GOT3 (cell line): ENCODE measurements at regions not wholly inside any gene's neighbourhood (a gene's known extent, or its start where the extent isn't known, plus 50 kb on each side); places are given as distances from the start of the nearest gene placed in this dataset.
"Not testable (repeated sequence)": the region's sequence is repeated elsewhere in the genome, so short reads cannot be mapped to it uniquely, and the experiment has no call there.

Experiments
- DNase-seq: peaks from one replicate; lab custom pipeline; 2025; ENCODE audit warnings: mixed read lengths; lab: John Stamatoyannopoulos, UW

GRCh38 chr1:201637282-201638079 lies 98.6 kb downstream of the NAV1 start:
- no peak for DNase-seq

DNA sequence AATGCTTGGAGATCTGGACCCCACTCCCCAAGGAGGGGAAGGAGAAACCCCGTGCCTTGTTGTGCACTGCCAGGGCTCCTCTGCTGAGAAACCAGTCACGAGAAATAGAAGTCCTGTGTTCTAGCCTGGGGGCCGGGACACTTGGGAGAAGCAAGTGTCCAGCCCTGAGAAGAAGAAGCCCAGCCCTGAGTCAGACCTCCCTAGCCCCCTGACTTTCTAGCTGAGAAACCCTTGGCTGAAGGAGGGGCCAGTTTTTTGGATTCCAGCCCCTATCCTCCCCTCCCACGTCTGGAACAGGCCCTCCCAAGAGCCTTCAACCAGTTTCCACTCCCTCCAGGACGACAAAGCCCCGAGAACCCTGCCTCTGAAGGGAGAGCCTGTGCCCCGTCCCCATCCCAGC lies 100.5 kb downstream of the NAV1 start:
- DNase-seq: no peak

DNA sequence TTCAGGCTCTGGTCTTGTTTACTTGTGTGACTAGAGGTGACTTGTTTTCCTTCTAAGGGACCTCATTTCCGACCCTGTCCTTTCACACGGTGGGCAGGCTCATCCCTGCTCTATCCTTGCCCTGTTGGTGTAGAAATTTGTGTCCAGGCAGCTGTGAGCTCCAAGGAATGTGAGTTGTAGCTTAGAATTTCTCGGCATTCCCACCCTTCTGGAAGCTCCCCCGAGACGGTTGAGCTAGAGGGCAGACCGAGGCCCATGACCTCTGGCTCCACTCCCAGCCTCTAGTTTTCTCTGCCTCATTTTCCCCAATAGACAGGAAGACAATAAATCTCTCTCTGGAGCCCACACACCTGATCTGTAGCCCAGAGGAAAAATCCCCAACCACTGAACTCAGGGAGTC lies 100.9 kb downstream of the NAV1 start:
- no peak for DNase-seq

- DNase-seq: no peak
Measured at GRCh38 chr1:201640624-201641023, 101.7 kb downstream of the NAV1 start.

- DNase-seq: no peak
Measured at GRCh38 chr1:201641524-201642253, 102.8 kb downstream of the NAV1 start.

- no peak for DNase-seq
Measured at GRCh38 chr1:201643835-201644104, 104.8 kb downstream of the NAV1 start.

DNA sequence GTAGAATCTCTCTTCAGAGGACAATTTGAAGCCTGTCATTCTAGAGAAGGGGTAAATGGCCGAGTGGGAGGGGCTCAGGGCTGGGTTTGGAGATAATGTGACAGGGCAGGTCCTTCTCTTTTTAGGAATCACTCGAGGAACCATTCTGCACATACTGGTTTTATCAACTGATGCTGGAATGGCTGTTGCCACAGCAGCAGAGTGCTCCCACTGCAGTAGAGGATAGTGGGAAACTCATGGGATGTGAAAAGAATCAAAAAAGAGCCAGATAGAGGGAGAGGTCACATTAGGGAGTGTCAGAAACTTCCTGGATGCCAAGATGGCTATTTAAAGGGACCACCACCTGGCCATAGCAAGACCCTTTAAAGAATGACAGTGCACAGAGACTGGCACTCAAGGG lies 105.3 kb downstream of the NAV1 start:
- DNase-seq: no peak

DNA sequence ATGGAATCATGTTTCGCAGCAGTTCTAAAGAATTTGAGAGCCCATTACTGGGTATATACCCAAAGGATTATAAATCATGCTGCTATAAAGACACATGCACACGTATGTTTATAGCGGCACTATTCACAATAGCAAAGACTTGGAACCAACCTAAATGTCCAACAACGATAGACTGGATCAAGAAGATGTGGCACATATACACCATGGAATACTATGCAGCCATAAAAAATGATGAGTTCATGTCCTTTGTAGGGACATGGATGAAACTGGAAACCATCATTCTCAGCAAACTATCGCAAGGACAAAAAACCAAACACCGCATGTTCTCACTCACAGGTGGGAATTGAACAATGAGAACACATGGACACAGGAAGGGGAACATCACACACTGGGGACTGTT lies 106.1 kb downstream of the NAV1 start:
- DNase-seq: not testable (repeated sequence)

DNA sequence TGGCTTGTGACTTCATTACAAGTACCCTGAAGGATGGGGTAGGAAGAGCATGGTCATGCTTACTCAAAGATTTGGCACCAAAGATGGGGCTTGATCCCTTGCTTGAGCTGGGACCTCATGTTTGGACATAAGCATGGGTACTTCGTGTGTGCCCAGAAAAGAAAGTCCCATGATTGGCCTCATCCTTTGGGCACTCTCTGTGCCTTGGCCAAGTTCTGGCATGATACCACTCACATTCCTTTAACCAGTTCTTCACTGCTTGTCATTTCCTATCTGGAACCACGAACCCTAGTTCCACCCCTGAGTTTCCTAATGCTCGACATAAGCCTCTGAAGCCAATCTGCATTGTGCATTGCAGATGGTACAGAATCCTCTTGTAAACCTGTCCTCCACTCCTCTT lies 107.0 kb downstream of the NAV1 start:
- no peak for DNase-seq

- no peak for DNase-seq
Measured at GRCh38 chr1:201646411-201647022, 107.6 kb downstream of the NAV1 start.

GRCh38 chr1:201647094-201647493 lies 108.2 kb downstream of the NAV1 start:
- no peak for DNase-seq

DNA sequence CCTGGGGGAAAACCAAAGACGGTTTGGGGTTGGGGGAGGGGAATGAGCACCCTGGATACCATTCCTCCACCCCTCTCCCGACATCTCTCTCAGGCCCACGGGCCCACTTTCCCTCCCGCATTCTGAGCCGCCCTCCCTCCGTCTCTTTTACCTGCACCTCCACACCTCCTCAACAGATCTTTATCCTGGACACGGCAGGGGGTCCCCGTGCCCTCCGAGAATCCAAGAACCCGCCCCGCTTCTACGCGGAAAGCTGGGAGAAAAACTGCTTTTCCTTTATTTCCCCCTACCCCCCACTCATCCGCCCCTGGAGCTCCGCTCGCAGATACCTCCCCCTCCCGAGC lies 108.8 kb downstream of the NAV1 start:
- no peak for DNase-seq

GRCh38 chr1:201648066-201648906 lies 109.4 kb downstream of the NAV1 start:
- DNase-seq: peak; percentile 93

- DNase-seq: no peak
Measured at GRCh38 chr1:201648907-201649721, 110.2 kb downstream of the NAV1 start.

DNA sequence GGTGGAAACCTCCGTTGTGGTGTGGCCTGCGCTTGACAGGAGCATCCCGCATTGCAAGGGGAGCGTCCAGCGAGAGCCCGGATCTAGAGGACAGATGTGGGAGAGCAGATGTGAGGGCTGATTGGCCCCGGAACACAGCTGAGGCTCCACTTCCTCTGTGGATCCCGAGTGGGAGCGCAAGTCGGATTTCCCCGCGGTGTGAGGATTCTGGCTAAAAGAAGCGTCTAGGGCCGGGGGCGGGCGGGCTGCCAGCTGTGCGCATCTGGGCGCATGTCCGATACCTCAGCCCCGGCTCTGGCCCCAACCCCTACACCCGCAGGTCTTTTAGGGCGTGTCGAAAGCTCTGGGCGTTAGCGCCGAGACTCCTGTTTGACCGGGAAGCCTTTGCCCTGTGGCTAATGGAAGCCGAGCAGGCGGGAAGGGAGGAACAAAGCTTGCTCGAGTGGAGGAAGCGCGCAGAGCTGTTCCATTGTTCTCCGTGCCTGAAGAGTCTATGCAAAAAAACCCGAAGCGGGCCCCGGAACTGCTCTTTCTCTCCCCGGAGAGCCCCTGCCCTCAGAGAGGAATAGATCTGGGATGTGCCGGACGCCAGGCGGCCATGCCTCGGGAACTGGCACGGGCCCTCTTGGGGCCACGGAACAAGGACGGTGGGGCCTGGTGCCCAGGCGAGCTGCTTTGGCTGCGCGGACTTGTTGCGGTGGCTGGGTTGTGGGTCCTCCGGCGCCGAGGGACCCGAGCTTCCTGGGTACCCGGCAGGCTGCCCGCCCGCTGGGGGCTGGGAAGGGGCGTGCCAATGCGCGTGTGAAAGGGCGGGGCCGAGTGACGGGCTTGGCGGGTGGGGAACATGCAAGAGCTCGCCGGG lies 111.1 kb downstream of the NAV1 start:
- peak; percentile 95 for DNase-seq

DNA sequence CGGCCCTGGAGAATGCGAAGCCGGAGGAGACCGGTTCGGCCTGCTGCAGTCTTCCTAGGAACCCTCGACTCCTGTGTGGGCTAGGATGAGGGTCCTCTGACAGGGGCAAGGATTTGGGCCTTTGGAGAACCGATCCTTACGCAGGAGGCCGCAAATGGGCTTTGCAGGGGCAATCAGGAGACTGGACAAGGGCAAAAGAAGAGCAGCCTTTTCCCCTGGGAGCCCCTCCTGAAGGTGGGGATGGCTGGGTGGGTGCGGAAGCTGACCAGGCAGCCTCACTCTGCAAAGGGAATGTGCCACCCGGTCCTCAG lies 111.7 kb downstream of the NAV1 start:
- no peak for DNase-seq

DNA sequence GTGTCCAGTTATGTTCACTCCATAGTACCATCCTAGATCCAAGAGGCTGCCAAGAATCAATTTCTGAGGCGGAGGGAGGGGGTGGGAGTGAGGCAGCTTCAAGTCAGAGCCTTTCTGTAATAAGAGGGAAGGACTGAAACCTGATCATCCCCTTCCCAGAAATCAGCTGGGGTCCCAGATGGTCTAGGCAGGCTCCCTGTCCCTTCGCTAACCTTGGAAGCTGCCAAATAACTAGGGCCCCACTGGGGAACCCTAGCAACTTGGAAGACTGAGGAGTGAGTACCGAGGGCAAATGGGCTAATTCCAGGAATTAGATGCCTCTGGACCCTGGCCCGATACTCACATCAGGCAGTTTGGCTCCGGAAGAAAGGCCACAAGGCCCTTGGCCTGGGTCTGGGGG lies 113.3 kb downstream of the NAV1 start:
- DNase-seq: no peak

DNA sequence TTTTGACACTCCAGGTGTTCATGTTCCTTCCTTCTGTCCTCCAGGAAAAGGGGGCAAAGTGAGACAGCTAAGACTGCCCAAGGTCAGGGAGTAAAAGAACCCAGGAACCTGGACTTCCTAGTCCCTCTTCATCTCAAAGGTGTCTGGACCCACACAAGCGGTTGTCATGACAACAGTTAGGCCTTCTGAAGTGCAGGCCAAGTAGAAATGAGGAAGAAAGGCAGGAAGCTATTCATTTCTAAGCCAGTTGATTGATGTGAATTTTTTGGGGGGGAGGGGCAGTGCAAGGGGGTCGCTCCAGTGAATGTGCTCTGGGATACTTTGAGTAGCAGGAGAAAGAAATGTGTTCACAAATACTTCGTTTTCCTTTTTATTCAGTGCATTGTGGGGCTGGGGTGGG lies 114.3 kb downstream of the NAV1 start:
- no peak for DNase-seq

DNA sequence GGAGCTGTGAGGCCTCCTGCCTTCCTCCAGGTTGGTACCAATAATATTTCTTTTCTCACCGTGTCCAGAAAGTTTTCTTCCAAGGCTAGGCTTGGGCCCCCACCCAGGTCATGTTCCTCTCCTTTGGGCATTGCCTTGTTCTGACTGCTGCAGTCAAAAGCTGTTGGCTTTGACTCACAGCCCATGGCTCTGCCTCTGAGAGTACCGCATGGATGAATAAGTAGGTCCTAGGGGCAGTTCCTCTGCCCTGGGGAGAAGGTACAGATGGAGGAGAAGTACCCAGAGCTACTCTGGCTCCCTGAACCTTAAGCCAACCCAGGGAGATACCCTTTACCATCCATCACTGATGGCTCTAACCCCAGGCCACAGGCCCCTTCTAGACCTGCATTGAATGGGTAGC lies 115.0 kb downstream of the NAV1 start:
- no peak for DNase-seq

DNA sequence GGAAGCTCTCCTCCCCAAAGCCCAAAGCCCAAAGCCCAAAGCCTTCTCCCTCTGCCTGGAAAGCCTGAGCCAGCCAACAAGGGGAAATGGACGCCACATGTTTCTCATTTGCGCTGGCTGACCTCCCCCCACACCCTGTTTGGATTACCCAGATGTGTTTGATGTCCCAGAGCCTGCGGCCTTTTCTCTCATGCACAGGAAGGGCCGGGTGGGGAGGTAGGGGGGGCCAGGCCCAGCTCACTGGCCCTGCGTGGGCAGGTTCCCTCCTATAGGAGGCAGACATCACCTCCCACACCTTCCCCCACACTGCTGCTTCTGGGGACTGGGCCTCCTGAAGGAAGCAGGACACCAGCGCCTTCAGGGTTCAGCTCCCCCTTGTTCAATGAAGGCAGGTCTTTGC lies 116.3 kb downstream of the NAV1 start:
- DNase-seq: no peak

DNA sequence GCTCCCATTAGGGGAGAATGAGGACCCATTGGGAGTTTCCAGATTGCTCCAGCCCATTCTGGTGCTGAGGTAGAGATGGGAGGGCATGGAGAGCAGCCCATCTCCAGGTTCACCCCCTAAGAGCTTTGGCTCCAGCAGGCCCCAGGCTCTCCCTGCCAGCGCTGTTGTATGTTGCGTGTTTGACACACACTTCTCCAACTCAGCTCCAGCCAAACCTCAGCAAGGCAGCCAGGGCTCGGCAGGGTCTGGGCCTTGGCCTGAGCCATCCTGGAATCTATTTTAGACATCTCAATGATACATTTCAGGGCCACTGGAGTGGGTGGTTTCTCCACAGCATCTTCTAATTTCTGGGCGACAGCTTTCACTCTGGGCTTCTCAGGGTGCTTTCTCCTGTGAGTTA lies 117.0 kb downstream of the NAV1 start:
- no peak for DNase-seq
